HG02981 (cell line): ENCODE measurements at regions not wholly inside any gene's neighbourhood (a gene's known extent, or its start where the extent isn't known, plus 50 kb on each side); places are given as distances from the start of the nearest gene placed in this dataset.
A peak's percentile ranks its signal among the peaks of the same experiment; 100 is the strongest.

Experiments used
- ATAC-seq: cut with Tn5 transposase; IDR thresholded peaks from one replicate; pipeline ENCODE4 v1.9.1; 2021; ENCODE audit warnings: mild to moderate bottlenecking, moderate library complexity; ENCODE audit not compliant: unreplicated experiment

DNA sequence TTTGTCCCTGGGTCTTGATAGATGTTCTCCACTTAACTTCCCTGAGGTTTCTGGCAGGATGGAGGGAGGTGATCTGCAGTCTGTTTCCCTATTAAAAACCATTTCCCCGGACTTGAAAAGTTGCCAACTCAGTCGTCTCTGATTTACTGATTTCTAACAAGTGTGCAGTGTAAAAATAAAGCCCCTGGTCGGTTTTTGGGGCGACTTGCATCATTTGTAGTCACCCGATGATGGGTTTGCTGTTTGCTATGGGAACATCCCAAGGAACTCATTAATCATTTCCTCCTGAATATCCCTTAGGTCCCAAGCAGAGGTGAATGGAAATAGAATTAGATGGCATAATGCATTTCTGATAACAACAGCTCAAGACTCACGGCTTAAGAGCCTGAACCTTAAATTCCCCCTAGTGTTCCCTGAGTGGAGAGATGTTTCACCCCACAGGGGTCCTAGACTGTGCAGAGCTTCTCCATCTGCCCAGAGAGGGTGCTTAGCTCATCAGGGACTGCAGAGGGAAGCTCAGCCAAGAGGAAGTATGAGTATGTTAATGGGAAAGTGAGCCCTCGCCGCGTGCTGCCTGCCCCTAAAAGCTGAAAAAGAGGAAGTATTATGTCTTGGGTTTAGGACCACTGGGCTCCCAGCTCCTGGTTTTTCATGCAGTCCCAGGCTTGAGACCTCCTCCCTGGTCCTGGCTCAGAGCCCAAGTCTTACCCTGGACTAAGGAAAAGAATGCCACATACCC is 115.1 kb upstream of the DAP start:
- ATAC-seq: no peak

DNA sequence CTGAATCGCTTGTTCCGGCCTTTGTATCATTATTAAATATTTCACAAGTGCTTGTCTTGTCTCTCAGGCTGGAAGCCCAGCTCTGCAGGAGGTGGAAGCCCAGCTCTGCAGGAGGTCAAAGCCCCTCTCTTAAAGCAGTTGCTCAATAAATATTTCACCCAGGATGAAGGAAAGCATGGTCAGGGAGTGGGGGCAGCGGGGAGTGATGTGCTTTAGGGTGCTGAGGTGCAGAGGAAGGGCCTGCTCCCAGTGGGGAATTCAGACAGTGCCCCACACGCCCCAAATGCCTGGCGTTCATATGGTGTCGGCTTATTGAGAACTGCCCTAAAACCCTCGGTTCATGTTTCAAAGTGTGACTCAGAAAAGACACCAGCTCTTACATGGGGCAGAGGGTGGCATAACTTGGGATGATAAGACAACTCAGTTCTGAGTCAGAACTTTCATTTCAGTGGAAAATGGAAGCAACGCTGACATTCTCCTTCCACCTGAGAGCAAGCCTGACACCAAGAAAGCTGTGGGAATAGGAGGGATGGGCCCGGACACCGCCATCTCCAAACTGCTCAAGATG is 114.3 kb upstream of the DAP start:
- no peak for ATAC-seq

DNA sequence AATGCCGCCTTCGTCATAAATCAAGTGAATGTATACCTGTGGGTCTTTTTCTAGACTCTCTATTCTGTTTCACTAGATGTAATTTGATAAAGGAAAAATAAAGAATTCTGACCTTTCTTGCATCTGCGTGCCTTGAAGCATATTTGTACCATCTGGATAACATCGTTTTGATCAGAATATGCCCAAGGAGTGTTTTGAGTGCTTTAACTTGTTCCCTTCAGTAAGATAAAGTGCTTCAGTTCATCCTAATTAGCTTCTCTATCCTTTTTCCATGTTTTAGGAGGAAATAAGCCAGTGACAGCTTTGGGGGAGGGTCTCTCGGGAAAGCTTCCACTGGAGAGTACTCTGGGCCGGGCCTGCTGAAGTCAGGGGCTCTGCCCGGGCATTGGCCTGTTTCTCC is 113.5 kb upstream of the DAP start:
- no peak for ATAC-seq

DNA sequence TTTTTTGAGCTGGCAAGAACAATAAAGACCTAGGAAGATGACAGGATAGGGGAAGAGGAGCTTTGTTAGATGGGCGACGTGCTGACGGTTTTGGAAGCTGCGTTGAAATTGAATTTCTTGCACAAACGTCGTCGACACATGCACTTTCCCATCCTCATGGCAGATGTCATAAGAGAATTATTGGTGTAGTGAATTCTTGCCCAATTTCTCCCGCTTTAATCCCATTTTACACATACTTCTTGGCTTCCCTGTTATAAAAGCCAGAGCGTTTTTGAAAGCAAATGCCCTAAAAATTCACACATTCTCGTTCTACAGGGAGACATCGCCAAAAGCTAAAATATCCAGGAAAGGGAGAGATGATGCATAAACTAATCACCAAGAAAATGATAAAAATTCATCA is 109.8 kb upstream of the DAP start:
- no peak for ATAC-seq

DNA sequence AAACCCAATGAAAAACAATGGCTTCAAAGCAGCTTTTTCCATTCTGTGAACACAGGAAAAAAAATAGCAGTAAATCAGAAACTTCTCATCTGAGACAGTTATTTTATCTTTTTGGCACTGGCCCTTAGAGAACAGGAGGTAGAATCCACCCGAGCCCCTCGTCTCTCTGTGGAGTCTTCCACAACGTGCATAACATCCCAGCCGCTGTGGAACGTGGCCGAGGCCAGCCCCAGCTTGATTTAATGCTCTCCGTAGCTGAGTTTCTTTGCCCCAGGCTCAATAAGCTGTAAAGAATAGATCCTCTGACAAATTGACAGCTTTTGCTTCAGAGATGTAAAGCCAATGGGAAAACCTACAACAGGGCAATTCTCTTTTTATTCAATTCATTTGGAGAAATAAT is 107.9 kb upstream of the DAP start:
- no peak for ATAC-seq

DNA sequence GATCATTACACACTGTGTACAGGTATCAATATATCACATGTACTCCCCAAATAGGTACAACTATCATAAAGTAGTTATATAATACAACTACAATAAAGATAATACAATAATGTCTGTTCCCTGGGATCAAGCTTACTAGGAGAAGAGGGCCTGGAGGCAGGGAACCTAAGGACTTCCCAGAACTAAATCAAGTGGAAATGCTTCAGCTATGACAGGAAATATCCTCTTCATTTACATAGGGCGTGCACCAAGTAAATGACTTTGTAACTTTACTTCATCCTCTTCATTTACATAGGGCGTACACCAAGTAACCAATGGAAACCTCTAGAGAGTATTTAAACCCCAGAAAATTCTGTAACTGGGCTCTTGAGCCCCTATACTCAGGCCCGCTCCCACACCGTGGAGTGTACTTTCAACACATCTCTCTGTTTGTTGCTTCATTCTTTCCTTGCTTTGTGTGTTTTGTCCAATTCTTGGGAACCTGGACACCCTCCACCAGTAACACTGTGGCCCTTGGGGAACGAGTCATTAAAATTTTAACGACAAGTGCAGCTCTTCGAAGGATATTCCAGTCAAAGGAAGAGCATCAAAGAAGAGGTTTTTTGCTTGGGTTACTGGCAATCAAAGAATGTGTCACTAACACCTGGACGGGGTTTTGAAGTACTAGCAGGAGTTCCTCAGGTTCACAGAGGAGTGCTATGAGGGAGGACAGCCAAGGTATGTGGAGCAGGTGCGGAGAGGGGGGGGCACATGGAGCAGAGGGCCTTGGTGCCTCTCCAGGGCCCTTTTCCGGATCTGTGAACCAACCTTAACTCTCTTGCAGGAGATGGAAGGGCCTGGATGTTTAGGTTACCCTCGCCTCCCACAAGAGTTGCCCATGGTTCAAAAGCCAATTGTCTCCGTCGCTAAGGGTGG is 106.6 kb upstream of the DAP start:
- ATAC-seq: no peak

DNA sequence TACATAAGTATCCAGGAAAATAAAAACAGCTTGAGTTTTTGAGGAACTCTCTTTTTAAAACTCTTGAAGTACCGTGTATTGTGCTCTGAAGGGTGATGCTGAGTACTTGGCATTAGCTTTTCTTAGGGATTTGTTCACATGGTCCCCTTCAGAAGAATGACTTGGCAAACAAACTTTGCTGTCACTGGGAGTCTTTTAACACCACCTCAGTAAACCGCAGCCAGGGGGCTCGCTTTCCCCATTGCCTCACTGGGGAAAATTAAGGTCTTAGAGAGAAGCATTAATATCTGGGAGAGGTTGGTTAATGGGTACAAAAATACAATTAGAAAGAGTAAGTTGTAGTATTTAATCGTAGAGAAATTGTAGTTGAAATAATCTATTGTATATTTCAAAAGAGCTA is 105.9 kb upstream of the DAP start:
- no peak for ATAC-seq

DNA sequence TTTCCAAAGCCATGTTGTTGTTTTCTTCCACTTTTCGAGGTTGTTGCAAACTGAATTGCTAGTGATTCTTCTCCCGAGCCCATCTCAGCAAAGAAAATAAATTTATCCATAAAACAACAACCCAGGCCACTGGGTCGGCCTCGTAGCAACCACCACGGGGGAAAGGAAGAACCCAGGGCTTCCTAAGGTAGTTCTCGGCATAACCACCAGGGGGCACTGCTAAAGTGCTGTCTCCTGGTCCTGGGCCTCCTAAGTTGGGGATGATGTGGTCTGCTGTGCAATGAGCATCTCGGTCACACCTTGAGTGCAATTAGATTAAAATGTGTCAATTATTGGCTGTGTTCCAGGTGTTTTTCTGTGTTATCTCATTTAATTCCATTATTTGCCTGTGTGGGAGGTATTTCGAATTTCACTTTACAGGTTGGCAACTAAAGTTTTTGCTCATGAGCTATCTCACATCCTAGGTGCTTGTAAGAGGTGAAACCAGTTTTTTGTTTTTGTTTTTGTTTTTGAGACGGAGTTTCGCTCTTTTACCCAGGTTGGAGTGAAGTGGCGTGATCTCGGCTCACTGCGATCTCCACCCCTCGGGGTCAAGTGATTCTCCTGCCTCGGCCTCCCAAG is 102.8 kb upstream of the DAP start:
- peak; percentile 93 for ATAC-seq

DNA sequence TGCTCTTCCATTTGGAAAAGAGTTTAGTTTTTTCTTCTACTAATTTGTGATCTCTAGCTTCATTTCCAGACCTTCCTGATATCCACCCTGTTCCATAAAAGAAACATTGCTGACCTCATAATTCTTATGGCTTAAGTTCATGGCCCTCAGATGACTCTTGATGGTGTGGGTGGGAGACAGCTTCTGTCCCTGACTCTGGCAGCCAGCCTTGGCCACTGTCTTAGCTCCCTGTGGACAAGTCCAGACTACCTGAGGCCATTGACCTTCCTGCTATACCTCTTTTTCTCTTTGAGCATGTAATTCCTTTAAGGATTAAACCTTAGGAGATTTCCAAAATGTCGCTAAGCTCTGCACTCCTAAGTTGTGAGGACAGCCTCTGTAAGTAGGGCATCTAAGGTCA is 101.1 kb upstream of the DAP start:
- ATAC-seq: no peak

DNA sequence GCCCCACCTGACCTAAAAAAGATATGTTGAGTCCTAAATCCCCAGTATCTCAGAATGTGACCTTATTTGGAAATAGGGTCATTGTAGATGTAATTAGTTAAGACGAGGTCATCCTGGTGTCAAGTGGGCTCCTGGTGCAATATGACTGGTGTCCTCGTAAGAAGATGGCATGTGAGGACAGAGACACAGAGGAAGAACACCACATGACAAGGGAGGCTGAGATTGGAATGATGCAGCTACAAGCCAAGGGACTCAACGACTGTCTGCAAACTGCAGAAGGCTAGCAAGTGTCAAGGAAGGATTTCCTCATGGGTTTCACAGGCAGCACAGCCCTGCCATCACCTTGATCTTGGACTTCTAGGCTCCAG is 100.4 kb upstream of the DAP start:
- ATAC-seq: no peak

DNA sequence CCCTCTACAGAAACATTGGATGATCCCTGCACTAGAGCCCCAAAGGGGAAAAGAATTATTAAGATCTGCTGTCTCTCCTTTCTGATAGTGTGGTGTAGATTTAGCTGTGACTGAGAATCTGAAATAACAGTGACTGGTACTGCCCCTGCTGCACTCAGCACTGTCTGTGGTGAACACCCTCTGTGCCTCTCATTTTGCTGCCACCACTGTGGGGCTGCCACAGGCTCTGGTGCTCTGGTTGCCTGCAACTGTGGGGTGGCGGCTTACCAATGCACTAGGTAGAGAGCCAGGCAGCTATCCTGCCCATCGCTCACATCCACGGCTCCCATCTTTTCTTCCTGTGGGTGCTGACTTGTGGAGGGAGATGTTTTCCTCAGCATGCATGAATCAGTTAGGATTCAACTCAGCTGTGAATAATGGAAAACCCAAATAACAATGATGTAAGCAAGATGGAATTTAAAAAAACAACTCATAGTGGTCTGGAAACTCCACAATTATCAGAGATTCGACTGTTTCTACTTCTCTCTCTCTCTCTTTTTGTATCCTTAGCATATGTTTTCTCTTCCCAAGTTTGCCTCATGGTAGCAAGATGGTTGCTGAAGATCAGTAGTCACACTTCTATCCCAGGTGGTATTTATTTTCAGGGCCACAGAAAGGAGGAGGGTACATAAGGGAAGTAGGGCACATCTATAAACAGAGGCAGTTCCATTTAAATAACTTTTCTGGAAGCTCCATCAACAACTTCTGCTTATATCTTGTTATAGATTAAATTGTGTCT is 99.8 kb upstream of the DAP start:
- no peak for ATAC-seq

DNA sequence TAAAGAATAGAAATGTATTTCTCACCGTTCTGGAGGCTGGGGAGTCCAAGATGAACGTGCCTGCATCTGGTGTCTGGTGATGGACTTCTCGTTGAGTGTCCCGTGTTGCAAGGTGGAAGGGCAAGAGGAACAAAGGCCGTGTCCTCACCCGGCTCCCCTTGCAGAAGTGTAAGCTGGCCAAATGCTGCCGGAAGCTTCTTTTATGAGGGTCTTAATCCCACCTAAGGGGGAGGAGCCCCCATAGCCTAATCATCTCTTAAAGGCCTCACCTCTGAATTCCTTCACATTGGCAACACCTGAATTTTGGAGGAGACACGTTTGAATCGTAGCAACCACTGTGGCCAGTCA is 99.1 kb upstream of the DAP start:
- ATAC-seq: no peak

DNA sequence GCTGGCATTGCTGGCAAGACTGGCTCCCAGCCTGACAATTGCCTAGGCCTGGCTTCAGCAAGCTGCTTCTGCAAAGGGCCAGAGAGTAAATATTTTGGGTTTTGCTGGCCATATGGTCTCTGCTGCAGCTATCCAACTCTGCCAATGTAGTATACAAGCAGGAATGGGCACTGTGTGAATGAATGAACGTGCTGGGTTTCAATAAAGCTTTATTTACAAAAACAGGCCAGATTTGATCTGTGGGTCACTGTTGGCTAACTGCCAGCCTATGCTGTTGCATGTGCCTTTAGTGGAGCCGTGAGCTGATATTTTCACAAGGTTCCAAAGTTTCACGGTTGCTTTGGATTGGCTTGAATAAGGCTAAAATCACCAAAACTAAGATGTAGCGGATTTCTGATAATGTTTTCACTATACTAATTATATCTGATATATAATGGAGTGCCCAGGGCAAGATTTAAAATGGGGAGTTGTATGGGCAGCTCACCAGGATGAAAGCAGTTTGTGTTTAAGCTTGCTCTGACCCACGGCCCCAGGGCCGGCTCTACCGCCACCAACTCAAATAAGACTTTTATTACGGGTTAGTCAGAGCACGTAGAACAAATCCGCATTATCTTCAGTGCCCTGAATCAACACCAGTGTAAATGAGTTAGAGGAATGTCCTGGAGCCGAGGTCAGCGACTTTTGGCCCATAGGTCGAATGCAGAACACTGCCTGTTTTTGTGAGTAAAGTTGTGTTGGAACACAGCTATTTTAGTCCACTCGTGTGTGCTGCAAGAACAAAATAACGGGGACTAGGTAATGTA is 98.6 kb upstream of the DAP start:
- ATAC-seq: no peak

DNA sequence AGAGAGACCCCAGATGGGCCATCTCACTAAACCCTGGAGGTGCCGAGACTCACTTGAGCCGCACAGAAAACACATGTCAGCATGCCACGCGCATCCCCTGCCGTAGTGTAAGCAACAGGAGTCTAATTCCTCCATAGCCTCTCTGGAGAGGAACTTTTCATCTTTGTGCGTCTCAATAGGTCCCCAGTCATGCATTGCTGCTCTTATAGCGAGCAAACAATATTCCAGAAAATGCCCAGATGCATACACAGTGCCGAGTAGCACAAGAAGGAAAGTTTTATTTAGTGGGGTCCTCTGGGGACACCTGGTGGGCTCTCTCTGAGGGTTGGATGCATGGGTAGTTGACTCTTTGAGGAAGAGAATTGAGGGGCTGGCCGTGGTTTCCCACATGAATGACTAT is 97.9 kb upstream of the DAP start:
- ATAC-seq: no peak

DNA sequence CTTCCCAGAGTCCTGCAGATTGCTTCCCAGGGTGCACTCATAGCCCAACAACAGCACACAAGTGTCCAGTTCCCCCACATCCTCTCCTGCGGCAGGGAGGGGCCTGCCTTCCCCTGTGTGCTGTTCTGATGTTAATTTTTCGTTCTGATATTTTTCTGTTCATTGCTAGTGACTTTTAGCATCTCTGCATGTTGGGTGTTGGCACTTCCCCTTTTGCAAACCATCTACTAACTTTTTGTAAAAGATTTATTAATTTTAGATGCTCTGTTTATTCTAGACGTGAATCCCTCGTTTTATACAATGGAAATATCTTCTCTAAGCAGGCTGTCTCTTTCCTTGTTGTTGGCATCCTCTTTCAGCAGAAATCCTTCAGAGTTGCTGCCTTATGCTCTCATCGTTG is 97.3 kb upstream of the DAP start:
- ATAC-seq: no peak

DNA sequence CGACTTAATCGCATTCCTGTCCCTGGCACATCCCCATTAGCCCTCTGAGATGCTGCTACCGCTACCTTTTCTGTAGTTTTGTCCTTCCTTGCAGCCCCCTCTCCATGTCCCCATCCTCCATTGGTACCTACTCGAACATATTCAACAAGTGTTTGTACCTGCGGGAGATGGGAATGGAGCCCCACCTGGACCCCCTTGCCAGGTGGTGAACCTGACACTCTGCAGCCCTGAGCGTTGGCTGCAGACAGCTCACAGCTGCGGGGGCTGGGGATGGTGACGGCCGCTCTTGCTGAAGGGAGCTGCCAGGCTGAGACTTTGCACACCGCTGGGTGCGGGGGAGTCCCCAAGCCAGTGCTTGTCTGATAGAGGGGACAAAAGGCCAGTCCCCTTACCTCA is 96.3 kb upstream of the DAP start:
- ATAC-seq: no peak

DNA sequence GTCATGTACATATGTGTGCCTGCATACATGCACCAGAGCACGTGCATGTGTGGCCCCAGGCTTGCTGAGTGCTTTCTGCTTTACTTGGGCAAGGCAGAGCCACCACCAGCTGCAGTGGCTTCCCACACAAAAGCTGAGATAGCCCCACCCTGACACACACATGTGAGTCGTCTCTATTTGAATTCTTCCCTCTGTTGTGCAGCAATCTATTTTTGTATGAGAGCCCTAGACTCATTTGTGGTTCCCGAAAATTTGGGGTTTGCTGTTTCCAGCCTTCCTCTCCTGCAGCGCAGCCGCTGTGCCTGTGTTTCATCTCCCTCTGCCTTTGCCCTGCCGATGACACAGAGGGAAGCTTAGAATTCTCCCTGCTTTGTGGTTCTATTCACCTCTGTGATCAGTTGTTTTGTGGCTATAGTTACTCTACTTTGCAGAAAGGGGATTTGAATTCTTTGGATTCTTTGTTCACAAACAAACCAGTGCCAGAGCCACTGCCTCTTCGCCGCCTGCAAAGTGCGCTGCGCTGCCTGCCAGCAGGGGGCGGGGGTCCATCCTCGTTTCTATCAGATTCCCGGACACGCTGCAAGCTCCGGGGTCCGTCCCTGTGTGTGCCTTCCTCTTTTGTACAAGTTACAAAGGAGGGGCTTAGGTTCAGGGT is 95.8 kb upstream of the DAP start:
- no peak for ATAC-seq

DNA sequence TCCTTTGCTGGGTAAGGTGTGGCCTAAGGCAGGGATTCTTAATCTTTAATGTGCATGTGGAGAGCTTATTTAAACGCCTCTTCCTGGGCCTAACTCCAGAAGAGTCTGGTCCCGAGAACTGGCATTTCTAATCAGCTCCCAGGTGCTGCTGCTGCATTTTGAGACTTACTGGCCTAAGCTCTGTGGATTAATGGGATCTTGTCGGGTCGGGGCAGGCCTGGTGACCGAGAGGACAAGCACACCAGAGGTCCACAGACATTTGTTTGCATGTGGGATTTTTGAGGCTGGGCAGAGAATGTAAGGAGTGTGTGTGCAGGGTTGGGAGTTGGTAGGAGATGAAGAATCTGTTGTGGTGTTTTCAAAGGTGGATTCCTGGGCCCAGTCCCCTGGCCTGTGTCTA is 95.0 kb upstream of the DAP start:
- no peak for ATAC-seq

DNA sequence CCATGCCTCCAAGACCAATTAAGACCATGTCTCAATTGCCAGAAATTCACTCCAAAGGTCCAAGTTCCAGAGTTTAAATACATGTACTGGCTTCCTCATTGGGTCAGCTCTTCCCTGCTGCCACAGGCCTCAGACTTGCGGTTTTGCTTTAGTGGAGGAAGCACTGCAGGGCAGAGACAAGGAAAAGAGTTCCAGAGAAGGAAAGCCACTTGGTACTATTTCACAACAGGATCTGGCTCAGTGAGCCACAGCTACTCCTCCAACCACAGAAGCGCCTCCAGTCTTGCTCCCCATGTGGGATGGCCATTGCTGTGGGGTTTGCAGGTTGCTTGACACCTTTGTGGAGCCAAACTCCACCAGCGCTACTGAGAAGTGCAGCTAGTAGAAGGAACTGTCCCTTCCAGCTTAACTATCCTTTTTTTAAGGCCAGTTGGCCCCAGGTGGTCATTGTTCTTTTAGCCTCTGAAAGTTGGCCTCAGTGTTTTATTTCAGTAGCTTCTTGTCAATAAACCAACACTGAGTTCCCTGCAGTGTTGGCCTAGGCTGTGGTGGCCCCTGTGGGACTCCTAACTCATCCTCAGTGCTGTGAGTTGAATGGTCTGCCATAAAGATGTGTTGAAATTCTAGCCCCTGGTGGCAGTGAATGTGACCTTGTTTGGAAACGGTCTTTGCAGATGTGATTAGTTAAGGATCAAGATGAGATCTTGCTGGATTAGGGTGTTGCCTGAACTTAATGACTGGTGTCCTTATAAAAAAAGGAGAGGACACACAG is 93.7 kb upstream of the DAP start:
- no peak for ATAC-seq
